ENCODE measurements at regions not wholly inside any gene's neighbourhood (a gene's known extent, or its start where the extent isn't known, plus 50 kb on each side); places are given as distances from the start of the nearest gene placed in this dataset.

DNA sequence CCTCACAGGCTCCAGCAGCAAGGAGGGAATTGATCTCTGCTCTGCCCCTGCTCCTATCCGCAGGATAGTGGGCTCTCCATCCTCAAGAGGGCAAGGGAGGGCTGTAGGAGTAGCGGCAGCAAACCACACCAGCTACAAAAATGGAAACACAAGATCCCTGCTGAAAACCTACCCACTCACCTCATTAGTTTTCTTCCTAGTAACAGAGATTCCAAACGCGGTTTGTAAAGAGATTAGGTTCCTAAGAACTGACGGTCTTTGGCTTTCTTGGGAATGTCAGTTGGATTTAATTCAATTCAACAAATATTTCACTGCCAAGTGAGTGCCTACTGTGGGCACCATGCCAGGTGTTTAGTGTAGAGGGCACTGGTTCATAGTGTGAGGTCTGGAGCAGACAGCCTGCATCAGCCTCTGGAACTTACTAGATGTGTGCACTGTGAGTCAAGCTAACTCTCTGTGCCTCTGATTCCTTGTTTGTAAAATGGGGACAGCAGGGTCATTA lies 84.7 kb downstream of the MRPL46 start:
- TF ChIP-seq, protein P1, sequence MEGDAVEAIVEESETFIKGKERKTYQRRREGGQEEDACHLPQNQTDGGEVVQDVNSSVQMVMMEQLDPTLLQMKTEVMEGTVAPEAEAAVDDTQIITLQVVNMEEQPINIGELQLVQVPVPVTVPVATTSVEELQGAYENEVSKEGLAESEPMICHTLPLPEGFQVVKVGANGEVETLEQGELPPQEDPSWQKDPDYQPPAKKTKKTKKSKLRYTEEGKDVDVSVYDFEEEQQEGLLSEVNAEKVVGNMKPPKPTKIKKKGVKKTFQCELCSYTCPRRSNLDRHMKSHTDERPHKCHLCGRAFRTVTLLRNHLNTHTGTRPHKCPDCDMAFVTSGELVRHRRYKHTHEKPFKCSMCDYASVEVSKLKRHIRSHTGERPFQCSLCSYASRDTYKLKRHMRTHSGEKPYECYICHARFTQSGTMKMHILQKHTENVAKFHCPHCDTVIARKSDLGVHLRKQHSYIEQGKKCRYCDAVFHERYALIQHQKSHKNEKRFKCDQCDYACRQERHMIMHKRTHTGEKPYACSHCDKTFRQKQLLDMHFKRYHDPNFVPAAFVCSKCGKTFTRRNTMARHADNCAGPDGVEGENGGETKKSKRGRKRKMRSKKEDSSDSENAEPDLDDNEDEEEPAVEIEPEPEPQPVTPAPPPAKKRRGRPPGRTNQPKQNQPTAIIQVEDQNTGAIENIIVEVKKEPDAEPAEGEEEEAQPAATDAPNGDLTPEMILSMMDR (conservative IDR thresholded peaks at IDR 0.05; ENCODE audit: low read length) = no peak
- no peak for TF ChIP-seq EZH2phosphoT487 (IDR thresholded peaks at IDR 0.05; ENCODE audit: borderline replicate concordance)

All from Loucy (cell line).